HG02973 (cell line): ENCODE measurements at regions not wholly inside any gene's neighbourhood (a gene's known extent, or its start where the extent isn't known, plus 50 kb on each side); places are given as distances from the start of the nearest gene placed in this dataset.

Source experiments
- ATAC-seq: cut with Tn5 transposase; IDR thresholded peaks from one replicate; pipeline ENCODE4 v1.9.1; 2021; ENCODE audit warnings: moderate library complexity; ENCODE audit not compliant: unreplicated experiment

GRCh38 chr2:223369889-223370288 lies 232.3 kb downstream of the SCG2 start:
- no peak for ATAC-seq

- ATAC-seq, result no peak
Observed at GRCh38 chr2:223383315-223383714, 218.8 kb downstream of the SCG2 start.

GRCh38 chr2:223386189-223386588 lies 216.0 kb downstream of the SCG2 start:
- ATAC-seq, result no peak

GRCh38 chr2:223386984-223387383 lies 215.2 kb downstream of the SCG2 start:
- no peak for ATAC-seq

GRCh38 chr2:223389624-223390023 lies 212.5 kb downstream of the SCG2 start:
- ATAC-seq, result no peak

GRCh38 chr2:223396993-223397392 lies 205.2 kb downstream of the SCG2 start:
- no peak for ATAC-seq

- ATAC-seq, result no peak
Observed at GRCh38 chr2:223399357-223399957, 202.7 kb downstream of the SCG2 start.

- ATAC-seq, result no peak
Observed at GRCh38 chr2:223404616-223405015, 197.5 kb downstream of the SCG2 start.

GRCh38 chr2:223414646-223415045 lies 187.5 kb downstream of the SCG2 start:
- ATAC-seq, result no peak

- ATAC-seq, result no peak
Observed at GRCh38 chr2:223415071-223415470, 187.1 kb downstream of the SCG2 start.

GRCh38 chr2:223416815-223417610 lies 185.1 kb downstream of the SCG2 start:
- no peak for ATAC-seq

- ATAC-seq, result no peak
Observed at GRCh38 chr2:223418131-223418530, 184.0 kb downstream of the SCG2 start.

- ATAC-seq, result no peak
Observed at GRCh38 chr2:223418604-223419199, 183.5 kb downstream of the SCG2 start.

- no peak for ATAC-seq
Observed at GRCh38 chr2:223420048-223420447, 182.1 kb downstream of the SCG2 start.

GRCh38 chr2:223431479-223431878 lies 170.7 kb downstream of the SCG2 start:
- no peak for ATAC-seq

GRCh38 chr2:223433461-223433860 lies 168.7 kb downstream of the SCG2 start:
- no peak for ATAC-seq

GRCh38 chr2:223437788-223438187 lies 164.4 kb downstream of the SCG2 start:
- ATAC-seq, result no peak

GRCh38 chr2:223439184-223439583 lies 163.0 kb downstream of the SCG2 start:
- ATAC-seq, result no peak

GRCh38 chr2:223439786-223440185 lies 162.4 kb downstream of the SCG2 start:
- no peak for ATAC-seq

- ATAC-seq, result no peak
Observed at GRCh38 chr2:223442847-223443246, 159.3 kb downstream of the SCG2 start.

GRCh38 chr2:223450246-223450645 lies 151.9 kb downstream of the SCG2 start:
- no peak for ATAC-seq

- ATAC-seq, result no peak
Observed at GRCh38 chr2:223457301-223457700, 144.9 kb downstream of the SCG2 start.
